A549 (cell line): ENCODE measurements at regions not wholly inside any gene's neighbourhood (a gene's known extent, or its start where the extent isn't known, plus 50 kb on each side); places are given as distances from the start of the nearest gene placed in this dataset.

ENCODE experiments used
- CBX2 ChIP-seq: fragments of 200-600 bp; sonication (generic); IDR thresholded peaks from 2 replicates; pipeline ENCODE4 v1.6.1; 2016; ENCODE audit warnings: low read depth, mild to moderate bottlenecking, borderline replicate concordance
- ESRRA ChIP-seq: fragments of 150-350 bp; IDR thresholded peaks from 2 replicates; pipeline ENCODE4 v1.6.1; 2014; ENCODE audit warnings: mild to moderate bottlenecking, low read length, borderline replicate concordance
- HEYL ChIP-seq: fragments of 250-450 bp; sonication (Bioruptor Pico); IDR thresholded peaks from 2 replicates; pipeline ENCODE4 v1.8.0; 2021; ENCODE audit warnings: mild to moderate bottlenecking, moderate library complexity
- HOXA7 ChIP-seq: fragments of 250-450 bp; sonication (Bioruptor Pico); IDR thresholded peaks from 2 replicates; pipeline ENCODE4 v1.5.0; 2020; ENCODE audit warnings: mild to moderate bottlenecking, moderate library complexity
- JUN ChIP-seq, 2 experiments: fragments of >200 bp; sonication (Bioruptor Twin); formaldehyde crosslinking; IDR thresholded peaks; 2 replicates in 1 of 2; 3 replicates in 1 of 2; pipeline ENCODE4 v1.6.1; 2016 to 2017
- MAFK ChIP-seq: fragments of 450-650 bp; IDR thresholded peaks from 2 replicates; pipeline ENCODE4 v1.6.1; 2014; ENCODE audit not compliant: partially characterized antibody
- PHF8 ChIP-seq: fragments of 200-600 bp; sonication (generic); IDR thresholded peaks from 2 replicates; pipeline ENCODE4 v1.6.1; 2016; ENCODE audit warnings: low read depth, mild to moderate bottlenecking, antibody characterized with exemption, moderate library complexity, borderline replicate concordance
- POLR2A ChIP-seq: IDR thresholded peaks from 2 replicates; pipeline ENCODE4 v1.6.1; 2012; ENCODE audit warnings: mild to moderate bottlenecking, low read length
- RFX5 ChIP-seq: fragments of 450-650 bp; IDR thresholded peaks from 2 replicates; pipeline ENCODE4 v1.7.1; 2014; ENCODE audit warnings: antibody characterized with exemption, mild to moderate bottlenecking, moderate library complexity
- SMC3 ChIP-seq: fragments of >200 bp; sonication (Bioruptor Twin); formaldehyde crosslinking; IDR thresholded peaks from 3 replicates; pipeline ENCODE4 v1.6.1; 2018; ENCODE audit warnings: inconsistent platforms
- SREBF2 ChIP-seq: fragments of 450-650 bp; IDR thresholded peaks from 2 replicates; pipeline ENCODE4 v1.6.1; 2014; ENCODE audit warnings: mild to moderate bottlenecking, moderate library complexity
- ZSCAN20 ChIP-seq: fragments of 250-450 bp; sonication (Bioruptor Pico); IDR thresholded peaks from 2 replicates; pipeline ENCODE4 v1.8.0; 2022; ENCODE audit warnings: mild to moderate bottlenecking, moderate library complexity
- TF ChIP-seq, protein P1 (sequence below): fragments of >200 bp; sonication (Bioruptor Twin); formaldehyde crosslinking; IDR thresholded peaks from 3 replicates; pipeline ENCODE4 v1.5.1; 2016
- TF ChIP-seq, protein P2 (sequence below): fragments of >200 bp; sonication (Bioruptor Twin); formaldehyde crosslinking; IDR thresholded peaks from 3 replicates; pipeline ENCODE4 v1.6.1; 2016

DNA sequence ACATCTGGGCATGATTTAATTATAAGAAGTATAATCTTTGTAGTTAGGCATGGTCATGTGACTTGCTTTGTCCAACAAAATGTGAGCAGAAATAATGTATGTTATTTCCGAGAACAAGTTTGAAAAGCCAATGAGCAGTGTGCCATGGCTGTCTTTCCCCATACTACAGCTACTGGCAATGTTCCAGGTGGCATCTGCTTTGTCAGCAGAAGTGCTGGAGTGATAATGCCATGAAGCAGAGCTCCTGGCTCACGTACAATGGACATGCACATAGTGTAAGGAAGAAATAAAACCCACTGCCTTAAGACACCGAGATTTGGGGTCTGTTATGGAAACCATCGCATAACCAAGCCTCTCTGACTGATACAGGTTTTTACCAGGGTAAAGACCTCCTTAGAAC, 212.6 kb upstream of the RASGEF1B start:
- TF ChIP-seq, protein P1, sequence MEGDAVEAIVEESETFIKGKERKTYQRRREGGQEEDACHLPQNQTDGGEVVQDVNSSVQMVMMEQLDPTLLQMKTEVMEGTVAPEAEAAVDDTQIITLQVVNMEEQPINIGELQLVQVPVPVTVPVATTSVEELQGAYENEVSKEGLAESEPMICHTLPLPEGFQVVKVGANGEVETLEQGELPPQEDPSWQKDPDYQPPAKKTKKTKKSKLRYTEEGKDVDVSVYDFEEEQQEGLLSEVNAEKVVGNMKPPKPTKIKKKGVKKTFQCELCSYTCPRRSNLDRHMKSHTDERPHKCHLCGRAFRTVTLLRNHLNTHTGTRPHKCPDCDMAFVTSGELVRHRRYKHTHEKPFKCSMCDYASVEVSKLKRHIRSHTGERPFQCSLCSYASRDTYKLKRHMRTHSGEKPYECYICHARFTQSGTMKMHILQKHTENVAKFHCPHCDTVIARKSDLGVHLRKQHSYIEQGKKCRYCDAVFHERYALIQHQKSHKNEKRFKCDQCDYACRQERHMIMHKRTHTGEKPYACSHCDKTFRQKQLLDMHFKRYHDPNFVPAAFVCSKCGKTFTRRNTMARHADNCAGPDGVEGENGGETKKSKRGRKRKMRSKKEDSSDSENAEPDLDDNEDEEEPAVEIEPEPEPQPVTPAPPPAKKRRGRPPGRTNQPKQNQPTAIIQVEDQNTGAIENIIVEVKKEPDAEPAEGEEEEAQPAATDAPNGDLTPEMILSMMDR, result no peak
- no peak for TF ChIP-seq POLR2A
- TF ChIP-seq JUN (IDR thresholded peaks at IDR 0.05), result no peak
- TF ChIP-seq, protein P2, sequence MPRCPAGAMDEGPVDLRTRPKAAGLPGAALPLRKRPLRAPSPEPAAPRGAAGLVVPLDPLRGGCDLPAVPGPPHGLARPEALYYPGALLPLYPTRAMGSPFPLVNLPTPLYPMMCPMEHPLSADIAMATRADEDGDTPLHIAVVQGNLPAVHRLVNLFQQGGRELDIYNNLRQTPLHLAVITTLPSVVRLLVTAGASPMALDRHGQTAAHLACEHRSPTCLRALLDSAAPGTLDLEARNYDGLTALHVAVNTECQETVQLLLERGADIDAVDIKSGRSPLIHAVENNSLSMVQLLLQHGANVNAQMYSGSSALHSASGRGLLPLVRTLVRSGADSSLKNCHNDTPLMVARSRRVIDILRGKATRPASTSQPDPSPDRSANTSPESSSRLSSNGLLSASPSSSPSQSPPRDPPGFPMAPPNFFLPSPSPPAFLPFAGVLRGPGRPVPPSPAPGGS, result no peak
- no peak for TF ChIP-seq ZSCAN20 (CRISPR knock-in tag)
- no peak for TF ChIP-seq RFX5
- TF ChIP-seq PHF8, result no peak
- no peak for TF ChIP-seq SREBF2
- TF ChIP-seq SMC3, result no peak
- no peak for TF ChIP-seq MAFK
- no peak for TF ChIP-seq ESRRA
- no peak for TF ChIP-seq HOXA7 (CRISPR knock-in tag)
- no peak for TF ChIP-seq CBX2
- TF ChIP-seq HEYL (CRISPR knock-in tag), result no peak
